Hematopoietic multipotent progenitor cell treated with erythropoietin and hydrocortisone succinate and interleukin-3 and kit ligand, for 4 days (in vitro differentiated cells): ENCODE measurements at regions not wholly inside any gene's neighbourhood (a gene's known extent, or its start where the extent isn't known, plus 50 kb on each side); places are given as distances from the start of the nearest gene placed in this dataset.
A peak's percentile ranks its signal among the peaks of the same experiment; 100 is the strongest.
"Not testable (repeated sequence)": the region's sequence is repeated elsewhere in the genome, so short reads cannot be mapped to it uniquely, and the experiment has no call there.

Source experiments
- DNase-seq: peaks from one replicate; pipeline ENCODE4 v3.0.0-alpha.2; 2015

DNA sequence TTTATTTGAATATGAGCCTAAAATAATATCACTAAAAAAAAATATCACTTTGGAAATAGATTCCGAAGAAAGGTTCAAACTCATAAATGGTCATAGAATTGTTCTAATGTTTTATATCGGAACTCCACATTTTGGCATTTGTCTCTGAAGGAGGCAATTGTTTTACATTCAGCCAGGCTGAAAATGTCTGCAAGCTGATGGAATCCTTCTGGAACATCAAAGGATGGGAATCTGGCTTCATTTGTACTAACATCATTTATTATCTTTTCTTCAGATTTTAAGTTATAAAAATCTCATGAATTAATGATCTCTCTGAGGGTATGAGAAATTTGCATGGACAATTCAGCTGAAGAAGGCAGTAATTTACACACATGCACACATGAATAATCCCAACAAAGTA lies 251.4 kb upstream of the RGMA start:
- DNase-seq = no peak

GRCh38 chr15:93333796-93334195 lies 244.8 kb upstream of the RGMA start:
- DNase-seq = peak; percentile 16

- DNase-seq = not testable (repeated sequence)
Observed at GRCh38 chr15:93333126-93333525, 244.1 kb upstream of the RGMA start.

GRCh38 chr15:93332168-93332553 lies 243.2 kb upstream of the RGMA start:
- DNase-seq = no peak

GRCh38 chr15:93331545-93332167 lies 242.6 kb upstream of the RGMA start:
- DNase-seq = no peak

- no peak for DNase-seq
Observed at GRCh38 chr15:93330912-93331544, 242.0 kb upstream of the RGMA start.

DNA sequence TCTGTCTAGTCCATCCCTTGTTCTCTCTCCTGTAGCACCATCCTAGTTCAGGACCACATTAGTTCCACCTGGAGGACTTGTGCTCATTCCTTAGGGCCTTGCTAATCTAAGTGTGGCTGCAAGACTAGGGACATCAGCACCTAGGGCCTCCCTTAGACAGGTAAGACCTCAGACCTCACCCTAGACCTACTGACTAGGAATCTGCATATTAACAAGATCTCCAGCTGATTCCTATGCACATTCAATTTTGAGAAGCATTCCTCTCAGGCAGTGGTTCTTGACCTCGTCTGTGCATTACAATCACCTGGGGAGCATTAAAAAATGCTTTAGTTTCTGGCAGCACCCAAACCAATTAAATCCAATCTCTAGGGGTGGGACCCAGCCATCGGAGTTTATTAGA lies 238.4 kb upstream of the RGMA start:
- no peak for DNase-seq

GRCh38 chr15:93324186-93324975 lies 235.4 kb upstream of the RGMA start:
- DNase-seq = no peak

GRCh38 chr15:93321881-93322282 lies 232.9 kb upstream of the RGMA start:
- DNase-seq = no peak

GRCh38 chr15:93319121-93319814 lies 230.3 kb upstream of the RGMA start:
- no peak for DNase-seq

GRCh38 chr15:93317772-93318171 lies 228.8 kb upstream of the RGMA start:
- no peak for DNase-seq

- no peak for DNase-seq
Observed at GRCh38 chr15:93314245-93314644, 225.2 kb upstream of the RGMA start.

DNA sequence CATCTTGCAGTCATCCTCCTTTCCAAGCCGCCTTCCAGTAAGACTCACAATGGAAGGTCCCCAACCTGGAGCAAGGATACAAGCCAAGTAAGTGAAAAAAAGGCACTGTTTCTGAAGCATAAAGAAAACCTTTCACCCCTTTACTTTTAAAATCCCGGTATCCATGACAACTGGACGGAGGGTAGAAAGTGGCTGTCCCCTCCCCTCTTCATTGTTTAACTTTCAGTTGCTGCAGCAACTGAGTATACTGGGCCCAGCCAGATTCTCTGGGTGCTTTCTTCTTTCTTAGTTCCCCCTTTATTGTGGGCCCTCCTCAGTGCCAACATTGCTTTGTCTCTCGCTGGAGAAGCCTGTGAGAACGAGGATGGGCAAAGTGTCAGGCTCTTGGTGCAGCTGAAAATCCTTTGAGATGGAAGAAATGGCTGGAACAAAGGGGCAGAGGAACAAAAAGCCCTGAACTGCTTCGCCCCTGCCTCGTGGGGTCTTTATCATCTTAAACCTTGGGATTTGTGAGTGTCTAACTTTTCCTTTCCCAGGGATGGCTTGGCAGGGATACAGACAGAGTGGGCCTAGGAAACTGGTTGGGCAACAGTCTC lies 224.0 kb upstream of the RGMA start:
- no peak for DNase-seq

GRCh38 chr15:93311620-93312019 lies 222.6 kb upstream of the RGMA start:
- DNase-seq = no peak

DNA sequence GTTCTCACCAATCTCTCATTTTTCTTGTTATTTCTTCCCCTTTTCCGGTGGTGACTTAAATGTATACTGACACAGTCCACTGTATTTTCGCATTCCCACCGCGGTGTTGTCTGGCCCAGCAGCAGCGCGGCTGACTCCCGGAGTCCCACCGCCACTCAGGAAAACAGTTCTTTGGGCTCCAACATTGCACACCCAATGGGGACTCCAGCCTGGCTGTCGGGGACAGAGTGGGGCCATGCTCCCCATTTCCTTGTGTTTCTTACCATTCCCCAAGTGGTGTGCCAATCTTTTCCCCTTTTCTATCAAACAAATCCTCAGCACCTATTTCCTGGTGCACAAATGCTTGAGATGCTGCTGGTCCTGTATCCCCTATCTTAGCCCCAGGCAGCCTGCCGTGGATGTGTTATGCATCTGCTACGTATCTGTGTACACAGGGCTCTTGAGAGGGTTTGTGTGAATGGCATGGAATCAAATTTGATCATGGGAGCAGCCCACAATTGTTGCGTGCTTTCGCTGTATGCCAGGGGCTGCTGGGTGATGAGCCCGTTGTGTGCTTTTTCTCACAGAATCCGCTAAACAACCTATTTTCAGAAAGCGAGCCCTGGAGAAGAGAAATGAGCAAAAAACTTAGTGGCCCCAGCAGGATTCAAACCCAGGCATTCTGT lies 219.1 kb upstream of the RGMA start:
- DNase-seq = no peak

DNA sequence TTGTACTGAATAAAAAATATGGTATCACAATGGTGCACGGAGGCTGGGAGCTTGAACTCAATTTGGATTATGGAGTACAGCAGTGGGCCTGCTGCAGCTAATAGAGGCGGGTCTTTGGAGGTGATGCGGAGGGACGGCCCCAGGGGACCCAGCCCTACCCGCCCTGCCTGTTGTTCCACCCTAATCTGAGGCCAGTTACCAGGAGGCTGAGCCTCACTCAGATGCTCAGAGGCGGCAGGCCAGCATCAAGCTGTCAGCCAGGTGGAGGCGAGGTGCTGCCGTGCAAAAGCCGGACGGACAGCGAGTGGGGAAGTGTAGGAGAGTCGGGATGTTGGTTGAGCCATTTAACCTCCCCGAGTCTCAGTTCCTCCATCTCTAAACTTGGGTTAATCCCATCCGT lies 218.5 kb upstream of the RGMA start:
- DNase-seq = no peak

DNA sequence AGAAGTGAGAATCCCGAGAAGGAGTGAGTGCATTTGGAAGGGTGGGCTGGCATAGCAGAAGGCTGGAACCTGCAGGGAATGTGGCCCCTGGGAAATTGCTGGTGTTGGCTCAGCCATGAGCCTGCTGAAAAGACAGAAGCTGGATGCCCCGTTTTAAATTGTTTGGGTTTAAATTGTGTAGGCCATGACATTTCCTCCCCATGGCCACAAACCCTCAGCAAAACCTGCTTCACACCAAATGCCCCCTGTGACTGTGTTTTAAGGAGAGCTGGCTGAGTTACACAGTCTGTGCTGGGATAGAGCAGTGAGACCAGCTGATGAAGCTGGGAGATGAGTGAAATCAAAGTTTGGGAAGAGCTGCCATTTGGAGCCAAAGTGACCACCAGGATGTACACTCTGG lies 216.3 kb upstream of the RGMA start:
- no peak for DNase-seq

- no peak for DNase-seq
Observed at GRCh38 chr15:93302080-93302765, 213.2 kb upstream of the RGMA start.

GRCh38 chr15:93300796-93301195 lies 211.8 kb upstream of the RGMA start:
- DNase-seq = no peak

DNA sequence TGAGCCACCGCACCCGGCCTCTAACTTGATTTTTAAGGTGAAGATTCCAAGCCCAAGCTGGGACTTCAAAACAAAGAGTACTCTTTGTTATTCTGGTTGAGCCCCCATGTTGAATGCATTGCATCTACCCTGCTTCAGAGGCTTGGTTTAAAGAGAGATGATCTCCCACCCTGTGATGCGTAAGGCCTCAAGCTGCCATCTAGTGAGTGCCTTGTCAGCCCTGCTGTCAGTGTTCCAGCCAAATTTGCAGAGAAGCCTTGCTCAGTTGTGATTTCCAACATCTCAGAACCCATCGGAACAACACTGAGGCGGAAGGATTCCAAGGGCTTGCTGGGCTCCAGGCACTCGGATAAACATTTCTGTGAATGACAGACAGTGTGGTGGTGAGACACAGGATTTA lies 210.7 kb upstream of the RGMA start:
- DNase-seq = no peak

DNA sequence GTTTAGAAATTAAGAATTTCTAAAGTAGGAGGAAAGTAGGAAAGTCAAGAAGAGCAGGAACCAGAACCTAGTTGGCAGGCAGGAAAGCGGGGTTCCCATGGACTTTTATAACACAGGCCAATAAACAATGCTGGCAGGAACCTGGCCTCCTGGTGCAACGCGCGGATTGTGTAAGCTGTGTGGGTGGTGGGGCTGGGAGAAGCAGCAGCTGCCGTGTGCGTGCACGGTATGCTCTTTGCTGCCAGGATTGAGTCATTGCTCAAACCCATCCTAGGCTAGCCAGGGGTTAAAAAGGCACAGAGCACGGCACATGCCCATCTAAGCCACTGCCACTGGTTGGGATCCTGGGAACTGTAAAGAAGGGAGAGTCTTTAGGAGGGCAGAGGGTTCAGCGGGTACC lies 209.9 kb upstream of the RGMA start:
- DNase-seq = no peak
